Neural cell (in vitro differentiated cells): ENCODE measurements at regions not wholly inside any gene's neighbourhood (a gene's known extent, or its start where the extent isn't known, plus 50 kb on each side); places are given as distances from the start of the nearest gene placed in this dataset.

Experiments
- H2AFZ ChIP-seq: fragments of 200-600, 300-800 bp; sonication (generic), shearing (Covaris generic); 2 replicates; pipeline ENCODE4 v1.6.0; 2014; ENCODE audit warnings: low read depth, mild to moderate bottlenecking, antibody characterized with exemption, low read length, moderate library complexity
- H3F3A ChIP-seq: fragments of 200-600 bp; shearing (Covaris generic); 2 replicates; pipeline ENCODE4 v1.6.1; 2016; ENCODE audit warnings: mild to moderate bottlenecking, moderate library complexity, mixed read lengths, antibody characterized with exemption, low read length; ENCODE audit not compliant: insufficient read depth, poor library complexity, severe bottlenecking
- H3K27ac ChIP-seq: fragments of 200-600, 300-800 bp; sonication (generic), shearing (Covaris generic); 2 replicates; pipeline ENCODE4 v1.5.1; 2014; ENCODE audit warnings: mild to moderate bottlenecking, low read length, moderate library complexity
- H3K27me3 ChIP-seq: fragments of 300-800, 200-600 bp; sonication (generic), shearing (Covaris generic); 2 replicates; pipeline ENCODE4 v1.6.0; 2014; ENCODE audit warnings: mild to moderate bottlenecking, low read depth, low read length, moderate library complexity; ENCODE audit not compliant: insufficient read depth
- H3K36me3 ChIP-seq: fragments of 300-800, 200-600 bp; sonication (generic), shearing (Covaris generic); 2 replicates; pipeline ENCODE4 v1.5.1; 2014; ENCODE audit warnings: mild to moderate bottlenecking, antibody characterized with exemption, low read length, moderate library complexity; ENCODE audit not compliant: insufficient read depth
- H3K4me2 ChIP-seq: fragments of 300-800, 200-600 bp; sonication (generic), shearing (Covaris generic); 2 replicates; pipeline ENCODE4 v1.6.0; 2014; ENCODE audit warnings: mild to moderate bottlenecking, low read length
- H3K4me3 ChIP-seq: fragments of 300-800, 200-600 bp; sonication (generic), shearing (Covaris generic); 2 replicates; pipeline ENCODE4 v1.5.1; 2014; ENCODE audit warnings: mild to moderate bottlenecking, low read length, moderate library complexity
- H3K79me2 ChIP-seq: fragments of 200-600 bp; shearing (Covaris generic); replicated peaks from 2 replicates; pipeline ENCODE4 v1.6.0; 2014; ENCODE audit warnings: mild to moderate bottlenecking, low read length, moderate library complexity; ENCODE audit not compliant: insufficient read depth
- H3K9ac ChIP-seq: fragments of 300-800, 200-600 bp; sonication (generic), shearing (Covaris generic); 2 replicates; pipeline ENCODE4 v1.6.1; 2016; ENCODE audit warnings: mild to moderate bottlenecking, low read length, mixed read lengths
- H3K9me2 ChIP-seq: fragments of 200-600 bp; shearing (Covaris generic); 2 replicates; pipeline ENCODE4 v1.6.1; 2016; ENCODE audit warnings: mild to moderate bottlenecking, low read length, mixed read lengths; ENCODE audit not compliant: insufficient read depth
- H3K9me3 ChIP-seq: fragments of 200-600, 300-800 bp; sonication (generic), shearing (Covaris generic); 2 replicates; pipeline ENCODE4 v1.6.1; 2016; ENCODE audit warnings: mild to moderate bottlenecking, mixed run types, low read length, moderate library complexity, mixed read lengths
- H4K20me1 ChIP-seq: fragments of 200-600 bp; shearing (Covaris generic); 2 replicates; pipeline ENCODE4 v1.6.1; 2016; ENCODE audit warnings: mild to moderate bottlenecking, mixed run types; ENCODE audit not compliant: insufficient read depth
- CTCF ChIP-seq: fragments of 450-650 bp; IDR thresholded peaks from 2 replicates; pipeline ENCODE4 v1.5.1; 2014; ENCODE audit warnings: antibody characterized with exemption, mild to moderate bottlenecking, moderate library complexity; ENCODE audit not compliant: poor library complexity, severe bottlenecking
- EP300 ChIP-seq: fragments of 450-650 bp; conservative IDR thresholded peaks from 2 replicates; pipeline ENCODE4 v1.6.1; 2014; ENCODE audit warnings: antibody characterized with exemption, mild to moderate bottlenecking, moderate library complexity; ENCODE audit not compliant: poor library complexity, severe bottlenecking
- EZH2 ChIP-seq: fragments of 200-600, 300-800 bp; shearing (Covaris generic), sonication (generic); IDR thresholded peaks from 2 replicates; pipeline ENCODE4 v1.6.1; 2014; ENCODE audit warnings: antibody characterized with exemption, low read length, borderline replicate concordance, mild to moderate bottlenecking; ENCODE audit not compliant: insufficient read depth, poor library complexity, severe bottlenecking
- MXI1 ChIP-seq: fragments of 450-650 bp; conservative IDR thresholded peaks from 2 replicates; pipeline ENCODE4 v1.6.1; 2014; ENCODE audit warnings: antibody characterized with exemption, mild to moderate bottlenecking; ENCODE audit not compliant: poor library complexity, severe bottlenecking
- POLR2AphosphoS5 ChIP-seq: IDR thresholded peaks from 2 replicates; pipeline ENCODE4 v1.6.1; 2012
- RAD21 ChIP-seq: fragments of 450-650 bp; conservative IDR thresholded peaks from 2 replicates; pipeline ENCODE4 v1.6.1; 2014; ENCODE audit warnings: antibody characterized with exemption, mild to moderate bottlenecking, moderate library complexity
- SMC3 ChIP-seq: fragments of 450-650 bp; conservative IDR thresholded peaks from 2 replicates; pipeline ENCODE4 v1.6.1; 2014; ENCODE audit warnings: antibody characterized with exemption, mild to moderate bottlenecking, moderate library complexity; ENCODE audit not compliant: poor library complexity
- TAF1 ChIP-seq: IDR thresholded peaks from 2 replicates; pipeline ENCODE4 v1.6.1; 2012; ENCODE audit warnings: low read depth
- TF ChIP-seq, protein P1 (sequence below): IDR thresholded peaks from 2 replicates; pipeline ENCODE4 v1.6.1; 2012; ENCODE audit warnings: borderline replicate concordance

GRCh38 chr3:106425916-106426315 lies 557.1 kb upstream of the CBLB start:
- Histone ChIP-seq H3K27ac (no peak overlapping the region), H4K20me1 (no peaks in the 10 kb centered on the region), H3F3A (no peaks in the 10 kb centered on the region), H3K79me2 (no peaks in the 10 kb centered on the region), H3K27me3 (no peaks in the 10 kb centered on the region), H3K9me2 (no peaks in the 10 kb centered on the region), H3K4me2 (no peak overlapping the region), H3K9ac (no peak overlapping the region), H3K4me3 (no peak overlapping the region), H3K36me3 (no peaks in the 10 kb centered on the region), H2AFZ (no peak overlapping the region), H3K9me3 (no peaks in the 10 kb centered on the region)
- TF ChIP-seq SMC3 (no peak), POLR2AphosphoS5 (no peak), TAF1 (no peak), CTCF (no peak), MXI1 (no peak), RAD21 (no peak), EZH2 (no peak), EP300 (no peak)
- TF ChIP-seq, protein P1, sequence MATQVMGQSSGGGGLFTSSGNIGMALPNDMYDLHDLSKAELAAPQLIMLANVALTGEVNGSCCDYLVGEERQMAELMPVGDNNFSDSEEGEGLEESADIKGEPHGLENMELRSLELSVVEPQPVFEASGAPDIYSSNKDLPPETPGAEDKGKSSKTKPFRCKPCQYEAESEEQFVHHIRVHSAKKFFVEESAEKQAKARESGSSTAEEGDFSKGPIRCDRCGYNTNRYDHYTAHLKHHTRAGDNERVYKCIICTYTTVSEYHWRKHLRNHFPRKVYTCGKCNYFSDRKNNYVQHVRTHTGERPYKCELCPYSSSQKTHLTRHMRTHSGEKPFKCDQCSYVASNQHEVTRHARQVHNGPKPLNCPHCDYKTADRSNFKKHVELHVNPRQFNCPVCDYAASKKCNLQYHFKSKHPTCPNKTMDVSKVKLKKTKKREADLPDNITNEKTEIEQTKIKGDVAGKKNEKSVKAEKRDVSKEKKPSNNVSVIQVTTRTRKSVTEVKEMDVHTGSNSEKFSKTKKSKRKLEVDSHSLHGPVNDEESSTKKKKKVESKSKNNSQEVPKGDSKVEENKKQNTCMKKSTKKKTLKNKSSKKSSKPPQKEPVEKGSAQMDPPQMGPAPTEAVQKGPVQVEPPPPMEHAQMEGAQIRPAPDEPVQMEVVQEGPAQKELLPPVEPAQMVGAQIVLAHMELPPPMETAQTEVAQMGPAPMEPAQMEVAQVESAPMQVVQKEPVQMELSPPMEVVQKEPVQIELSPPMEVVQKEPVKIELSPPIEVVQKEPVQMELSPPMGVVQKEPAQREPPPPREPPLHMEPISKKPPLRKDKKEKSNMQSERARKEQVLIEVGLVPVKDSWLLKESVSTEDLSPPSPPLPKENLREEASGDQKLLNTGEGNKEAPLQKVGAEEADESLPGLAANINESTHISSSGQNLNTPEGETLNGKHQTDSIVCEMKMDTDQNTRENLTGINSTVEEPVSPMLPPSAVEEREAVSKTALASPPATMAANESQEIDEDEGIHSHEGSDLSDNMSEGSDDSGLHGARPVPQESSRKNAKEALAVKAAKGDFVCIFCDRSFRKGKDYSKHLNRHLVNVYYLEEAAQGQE, result no peak

DNA sequence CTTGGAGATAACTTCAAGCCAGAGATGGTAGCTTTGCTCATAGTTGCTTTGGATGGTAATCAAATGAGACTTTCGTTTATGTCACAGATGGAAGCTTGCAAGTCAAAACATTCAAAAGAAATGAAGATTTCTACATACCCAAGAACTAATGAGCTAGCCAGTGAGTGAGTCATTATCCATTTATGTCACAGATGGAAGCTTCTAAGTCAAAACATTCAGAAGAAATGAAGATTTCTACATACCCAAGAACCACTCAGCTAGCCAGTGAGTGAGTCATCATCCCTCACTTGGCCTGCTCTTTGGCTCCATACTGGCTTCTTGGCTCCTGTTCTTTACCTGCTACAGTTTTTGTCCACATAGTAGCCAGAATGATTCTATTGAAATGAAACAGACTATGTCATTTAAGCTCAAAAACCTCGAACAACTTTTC lies 559.8 kb upstream of the CBLB start:
- no peaks in the 10 kb centered on the region for H3K9me2 ChIP-seq
- no peaks in the 10 kb centered on the region for H3K79me2 ChIP-seq
- no peak overlapping the region for H3K4me3 ChIP-seq
- H3K9me3 ChIP-seq, result no peaks in the 10 kb centered on the region
- H3K27me3 ChIP-seq, result no peaks in the 10 kb centered on the region
- H3K9ac ChIP-seq, result no peak overlapping the region
- H2AFZ ChIP-seq, result no peak overlapping the region
- no peaks in the 10 kb centered on the region for H3K36me3 ChIP-seq
- H4K20me1 ChIP-seq, result no peaks in the 10 kb centered on the region
- no peaks in the 10 kb centered on the region for H3F3A ChIP-seq
- H3K27ac ChIP-seq, result no peak overlapping the region
- TF ChIP-seq POLR2AphosphoS5 (no peak), EP300 (no peak), CTCF (no peak), MXI1 (no peak), SMC3 (no peak), RAD21 (no peak), EZH2 (no peak), TAF1 (no peak)
- TF ChIP-seq, protein P1, result no peak
- H3K4me2 ChIP-seq, result no peak overlapping the region
